ENCODE measurements at regions not wholly inside any gene's neighbourhood (a gene's known extent, or its start where the extent isn't known, plus 50 kb on each side); places are given as distances from the start of the nearest gene placed in this dataset.

- FAIRE-seq (no peak), DNase-seq (ENCODE audit: insufficient read length, low spot score) (no peak)
- no peak for TF ChIP-seq CTCF (IDR thresholded peaks at IDR 0.05; ENCODE audit: insufficient read depth, missing control alignments)
Observed at GRCh38 chr4:144202081-144202480, 61.6 kb upstream of the GYPA start.

- TF ChIP-seq CTCF (IDR thresholded peaks at IDR 0.05; ENCODE audit: insufficient read depth, missing control alignments), result no peak
- no peak for FAIRE-seq
- no peak for DNase-seq (ENCODE audit: insufficient read length, low spot score)
Observed at GRCh38 chr4:144203155-144203554, 62.6 kb upstream of the GYPA start.

- no peak for TF ChIP-seq CTCF (IDR thresholded peaks at IDR 0.05; ENCODE audit: insufficient read depth, missing control alignments)
- no peak for DNase-seq (ENCODE audit: insufficient read length, low spot score)
- no peak for FAIRE-seq
Observed at GRCh38 chr4:144204431-144204830, 63.9 kb upstream of the GYPA start.

GRCh38 chr4:144206711-144207110, 66.2 kb upstream of the GYPA start:
- no peak for TF ChIP-seq CTCF (IDR thresholded peaks at IDR 0.05; ENCODE audit: insufficient read depth, missing control alignments)
- no peak for FAIRE-seq
- DNase-seq (ENCODE audit: insufficient read length, low spot score), result no peak

- no peak for TF ChIP-seq CTCF (IDR thresholded peaks at IDR 0.05; ENCODE audit: insufficient read depth, missing control alignments)
- no peak for FAIRE-seq
- no peak for DNase-seq (ENCODE audit: insufficient read length, low spot score)
Observed at GRCh38 chr4:144208074-144208473, 67.6 kb upstream of the GYPA start.

GRCh38 chr4:144209491-144209890, 69.0 kb upstream of the GYPA start:
- TF ChIP-seq CTCF (IDR thresholded peaks at IDR 0.05; ENCODE audit: insufficient read depth, missing control alignments), result no peak
- FAIRE-seq (no peak), DNase-seq (ENCODE audit: insufficient read length, low spot score) (no peak)

GRCh38 chr4:144213371-144213770, 72.9 kb upstream of the GYPA start:
- no peak for DNase-seq (ENCODE audit: insufficient read length, low spot score)
- no peak for TF ChIP-seq CTCF (IDR thresholded peaks at IDR 0.05; ENCODE audit: insufficient read depth, missing control alignments)
- no peak for FAIRE-seq
